Suppressor macrophage treated with lipopolysaccharide for 1 hour (primary cell): ENCODE measurements at regions not wholly inside any gene's neighbourhood (a gene's known extent, or its start where the extent isn't known, plus 50 kb on each side); places are given as distances from the start of the nearest gene placed in this dataset.
A peak's percentile ranks its signal among the peaks of the same experiment; 100 is the strongest.
"Not testable (repeated sequence)": the region's sequence is repeated elsewhere in the genome, so short reads cannot be mapped to it uniquely, and the experiment has no call there.

Experiments
- DNase-seq, 3 donors: peaks; one replicate each; pipeline ENCODE4 v3.0.0-alpha.2; 2020 to 2022

DNA sequence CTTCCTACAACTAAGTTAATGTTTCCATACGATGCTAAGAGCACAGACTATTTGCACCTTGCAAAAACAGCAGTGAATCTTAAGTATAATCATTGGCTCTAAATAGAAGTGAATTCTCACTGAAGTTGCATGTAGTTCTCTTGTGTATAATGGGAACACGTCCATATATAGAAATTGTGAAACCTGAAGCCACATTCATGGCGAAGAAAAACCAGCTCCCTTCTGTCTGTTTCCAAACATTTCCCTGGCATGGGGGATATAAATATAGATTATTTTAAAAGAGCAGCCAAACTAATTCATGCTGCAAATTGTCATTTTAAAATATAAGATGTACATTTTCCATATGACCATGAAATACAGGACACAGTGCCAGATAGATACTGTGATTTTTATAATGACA is 71.1 kb downstream of the TRAM1L1 start:
- no peak for DNase-seq

DNA sequence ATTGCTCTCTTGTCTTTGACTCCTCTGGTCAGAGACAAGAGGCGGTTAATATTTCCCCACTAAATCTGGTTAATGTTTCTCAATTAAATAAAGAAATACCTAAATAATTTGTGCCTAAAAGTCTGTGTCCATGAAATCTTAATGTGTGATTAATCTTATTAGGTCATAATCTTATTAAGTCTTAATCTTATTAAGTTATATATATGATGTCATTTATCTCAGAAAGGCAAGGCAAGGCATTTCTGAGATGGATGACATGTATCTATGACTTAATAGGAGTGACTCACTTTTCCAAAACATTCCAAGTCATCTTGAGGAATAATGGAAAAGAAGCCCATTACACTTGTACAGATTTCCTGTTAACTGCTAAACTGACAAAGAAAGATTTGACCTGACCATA is 74.7 kb downstream of the TRAM1L1 start:
- no peak for DNase-seq

DNA sequence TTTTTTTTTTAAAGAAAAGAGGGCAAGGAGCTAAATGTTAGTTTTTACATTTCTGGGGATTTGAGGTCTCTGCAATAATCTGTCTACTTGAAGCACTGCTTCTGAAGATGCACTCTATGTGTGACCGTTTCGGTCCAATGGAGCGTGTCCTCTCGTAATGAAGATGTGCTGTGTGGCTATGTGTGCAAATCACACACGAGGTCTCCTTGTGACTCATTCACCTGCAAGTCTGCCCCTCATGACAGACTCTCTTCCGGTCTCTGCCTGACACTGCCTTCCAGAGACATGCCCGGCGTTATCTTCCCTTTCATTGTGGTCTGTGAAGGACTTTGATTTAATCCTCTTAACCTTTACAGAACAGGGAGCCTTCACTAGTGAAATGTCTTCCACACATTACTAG is 84.3 kb downstream of the TRAM1L1 start:
- DNase-seq: no peak

- no peak for DNase-seq
These were observed 102.7 kb downstream of the TRAM1L1 start for GRCh38 chr4:116982656-116983055.

GRCh38 chr4:116980436-116980835 is 104.9 kb downstream of the TRAM1L1 start:
- not testable (repeated sequence) for DNase-seq

GRCh38 chr4:116959045-116959444 is 126.3 kb downstream of the TRAM1L1 start:
- DNase-seq: no peak

DNA sequence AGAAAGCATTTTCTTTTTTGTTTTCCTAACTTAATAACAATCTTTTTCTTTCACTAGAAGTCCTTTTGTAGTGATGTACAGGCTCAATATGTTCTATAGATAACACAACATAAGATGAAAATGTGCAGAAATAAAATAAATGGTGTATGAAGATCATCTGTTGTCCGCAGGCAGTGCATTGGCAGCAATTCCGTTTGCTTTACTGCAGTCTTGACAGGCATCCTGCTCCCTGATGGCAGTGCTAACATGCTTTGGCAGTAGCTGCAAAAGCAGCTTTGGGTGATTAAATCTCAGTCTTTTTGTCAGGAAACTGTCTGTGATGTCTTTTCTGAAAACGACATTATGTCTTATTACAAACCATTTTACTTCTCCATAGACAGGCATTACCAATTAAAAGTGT is 131.4 kb downstream of the TRAM1L1 start:
- no peak for DNase-seq

DNA sequence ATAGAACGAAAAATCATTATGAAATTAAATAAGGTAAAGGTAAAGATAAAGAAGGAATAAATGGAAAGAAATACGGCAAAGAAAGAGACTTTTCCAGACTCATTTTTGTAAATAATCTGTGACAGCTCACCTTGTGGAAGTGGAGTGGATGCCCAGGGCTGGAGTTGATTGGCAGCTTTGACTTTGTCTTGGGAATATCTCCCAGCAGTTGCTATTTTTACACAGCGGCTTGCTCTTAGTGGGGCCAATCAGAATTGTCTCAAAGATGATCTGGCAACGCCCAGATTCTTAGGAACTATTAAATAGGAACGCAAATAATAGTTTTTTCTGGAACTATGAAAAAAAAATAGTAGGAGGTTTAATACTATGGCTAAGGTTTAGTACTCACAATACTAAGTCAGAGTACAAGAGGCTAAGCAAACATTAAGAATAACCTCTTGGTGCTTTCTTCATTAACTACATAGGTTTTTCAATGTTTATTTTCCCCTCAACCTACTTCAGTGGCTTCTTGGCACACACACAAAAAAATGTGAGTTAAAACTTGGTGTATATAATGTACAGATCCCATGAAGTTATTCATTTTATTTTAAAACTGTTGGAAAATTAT is 132.7 kb downstream of the TRAM1L1 start:
- DNase-seq: no peak

- DNase-seq: no peak
These were observed 135.5 kb downstream of the TRAM1L1 start for GRCh38 chr4:116949856-116950255.

GRCh38 chr4:116942315-116942714 is 143.1 kb downstream of the TRAM1L1 start:
- DNase-seq: no peak

GRCh38 chr4:116930329-116930728 is 155.0 kb downstream of the TRAM1L1 start:
- DNase-seq: no peak

- DNase-seq: no peak
These were observed 158.6 kb downstream of the TRAM1L1 start for GRCh38 chr4:116926631-116927295.

- no peak for DNase-seq
These were observed 159.4 kb downstream of the TRAM1L1 start for GRCh38 chr4:116925900-116926457.

GRCh38 chr4:116923389-116923788 is 162.0 kb downstream of the TRAM1L1 start:
- no peak for DNase-seq

DNA sequence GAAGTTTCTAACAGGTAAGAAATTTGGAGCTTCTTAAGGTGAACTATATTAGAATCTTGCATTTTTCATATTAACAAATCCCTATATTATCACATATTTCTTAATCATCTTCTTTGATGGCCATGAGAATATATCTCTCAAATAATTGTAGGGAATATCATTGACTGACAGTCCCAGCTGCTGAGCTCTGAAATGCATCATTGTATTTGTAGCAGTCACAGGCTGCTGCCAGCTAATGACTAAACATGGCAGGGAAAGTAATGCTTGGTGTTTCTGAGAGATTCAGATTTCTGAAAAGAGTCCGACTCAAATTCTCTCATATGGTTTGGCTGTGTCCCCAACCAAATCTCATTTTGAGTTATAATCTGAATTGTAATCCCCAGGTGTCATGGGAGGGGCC is 171.9 kb downstream of the TRAM1L1 start:
- no peak for DNase-seq

GRCh38 chr4:116906758-116907157 is 178.6 kb downstream of the TRAM1L1 start:
- DNase-seq: no peak

DNA sequence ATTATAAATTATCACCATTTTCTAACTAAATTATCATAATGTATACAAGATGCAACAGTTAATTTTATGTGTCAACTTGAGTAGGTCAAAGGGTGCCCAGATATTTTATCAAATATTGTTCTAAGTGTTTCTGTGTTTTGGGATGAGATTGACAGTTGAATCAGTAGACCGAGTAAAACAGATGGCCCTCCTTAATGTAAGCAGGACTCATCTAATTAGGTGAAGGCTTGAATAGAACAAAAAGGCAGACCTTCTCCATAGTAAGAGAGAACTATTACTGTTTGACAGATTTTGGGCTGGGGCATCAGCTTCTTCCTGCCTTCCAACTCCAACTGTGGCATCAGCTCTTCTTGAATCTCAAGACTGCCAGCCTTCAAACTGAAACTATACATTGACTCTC is 185.8 kb downstream of the TRAM1L1 start:
- DNase-seq: no peak

DNA sequence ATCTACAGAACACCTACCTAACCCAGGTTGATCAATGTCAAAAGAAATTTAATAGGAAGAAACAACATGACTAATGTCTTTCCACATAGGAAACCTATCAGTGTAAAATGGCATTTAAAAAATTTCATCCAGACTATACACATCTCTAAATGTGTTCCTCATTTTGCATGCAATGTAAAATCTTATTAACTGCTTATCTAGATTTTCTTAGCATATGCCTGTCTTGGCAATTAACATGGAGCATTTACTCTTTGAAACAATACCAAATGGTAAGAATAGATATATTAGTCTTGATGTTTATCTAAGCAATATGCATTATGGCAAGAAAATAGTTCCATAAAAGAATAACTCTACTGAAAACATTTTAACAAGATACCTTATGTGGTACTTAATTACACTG is 199.8 kb downstream of the TRAM1L1 start:
- DNase-seq: no peak

DNA sequence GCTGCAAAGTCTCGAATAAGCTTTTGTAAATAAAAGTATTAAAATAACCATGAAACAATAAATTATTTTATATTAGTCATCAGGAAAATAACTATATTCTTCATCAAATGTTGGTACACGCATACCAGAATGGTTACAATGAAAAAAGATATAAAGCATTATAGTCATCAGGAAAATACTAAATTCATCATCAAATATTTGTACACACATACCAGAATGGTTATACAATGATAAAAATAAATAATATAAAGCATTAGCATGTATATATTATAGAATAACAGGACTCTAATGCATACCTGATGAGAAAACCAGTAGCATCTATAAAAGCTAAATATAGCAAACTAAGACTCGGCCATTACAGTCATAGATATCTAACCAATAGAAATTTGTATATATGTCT is 202.9 kb downstream of the TRAM1L1 start:
- DNase-seq: no peak

DNA sequence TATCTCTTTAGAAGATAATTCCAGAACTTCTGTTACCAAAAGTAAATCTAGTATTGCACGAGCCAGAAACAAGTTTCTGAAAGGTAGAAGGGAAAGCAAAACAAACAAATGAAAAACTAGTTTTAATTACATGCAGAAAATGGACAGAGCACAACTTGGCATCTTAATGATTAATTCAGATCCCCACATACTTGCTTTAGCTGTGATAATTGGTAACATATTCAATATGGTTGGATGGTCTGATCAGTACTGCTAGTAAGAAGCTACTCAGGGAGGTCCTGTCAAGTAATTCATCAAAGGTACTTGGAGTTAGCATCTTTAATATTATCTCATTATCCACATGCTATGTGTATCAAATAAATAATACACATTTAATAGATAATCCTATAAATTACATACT is 204.3 kb downstream of the TRAM1L1 start:
- DNase-seq: no peak

DNA sequence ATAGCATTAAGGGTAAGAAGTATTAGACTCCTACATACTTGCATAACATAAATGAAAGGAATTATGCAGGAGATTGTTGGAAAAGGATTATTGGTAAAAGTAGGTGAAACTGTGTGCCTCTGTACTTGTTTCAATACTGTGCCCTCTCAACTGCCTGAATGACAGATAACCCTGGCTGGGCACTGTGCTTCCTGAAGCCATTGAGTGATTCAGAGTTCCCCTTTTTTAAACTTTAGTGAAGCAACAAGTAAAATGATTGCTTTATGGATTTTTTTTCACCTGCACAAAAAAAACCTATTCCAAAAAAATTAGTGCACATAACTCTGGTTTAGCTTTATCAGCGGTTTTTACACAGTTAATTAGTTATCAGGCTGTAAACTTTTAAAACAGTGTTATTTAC is 204.8 kb downstream of the TRAM1L1 start:
- no peak for DNase-seq

- peak in 1 of 3 donors; percentile 3 for DNase-seq
These were observed 207.1 kb downstream of the TRAM1L1 start for GRCh38 chr4:116878280-116878679.

DNA sequence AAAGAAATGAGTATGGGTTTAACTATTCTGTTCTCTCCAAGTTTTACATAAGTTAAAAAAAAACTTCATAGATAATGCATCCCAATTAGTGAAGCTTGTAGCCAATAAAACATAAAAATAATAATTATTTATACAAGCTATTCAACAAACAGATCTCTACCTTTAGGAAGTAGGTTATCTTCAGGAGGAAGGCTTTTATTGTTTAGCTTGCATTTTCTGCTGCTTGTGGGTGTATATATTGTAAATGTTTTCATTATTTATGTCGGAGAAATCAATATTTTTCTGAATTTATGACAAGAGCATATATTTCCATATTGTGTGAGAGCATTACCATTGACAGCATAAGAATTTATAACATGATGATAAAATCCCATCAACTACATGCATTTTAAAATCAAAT is 208.3 kb downstream of the TRAM1L1 start:
- DNase-seq: no peak

- no peak for DNase-seq
These were observed 212.4 kb downstream of the TRAM1L1 start for GRCh38 chr4:116872941-116873340.

DNA sequence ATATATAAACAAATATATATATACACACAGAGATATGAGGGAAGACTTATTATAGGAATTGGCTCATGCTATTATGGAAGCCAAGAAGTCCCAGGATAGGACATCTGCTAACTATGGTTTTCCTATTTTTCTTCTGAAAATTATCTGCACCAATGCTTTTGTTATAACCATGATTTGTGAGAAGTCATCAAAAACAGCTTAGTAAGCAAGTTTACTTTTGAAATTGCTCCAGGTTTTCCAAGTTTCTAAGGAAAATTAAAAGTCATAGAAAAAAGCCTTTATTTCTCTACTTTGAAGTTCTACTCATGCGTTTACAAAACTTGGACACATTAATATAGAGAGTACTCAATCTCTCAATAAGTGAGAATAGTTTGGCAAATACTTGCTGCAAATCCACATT is 213.1 kb downstream of the TRAM1L1 start:
- no peak for DNase-seq
